H9 (cell line): ENCODE measurements at regions not wholly inside any gene's neighbourhood (a gene's known extent, or its start where the extent isn't known, plus 50 kb on each side); places are given as distances from the start of the nearest gene placed in this dataset.
"Not testable (repeated sequence)": the region's sequence is repeated elsewhere in the genome, so short reads cannot be mapped to it uniquely, and the experiment has no call there.

ENCODE experiments used
- DNase-seq: peaks from one replicate; pipeline ENCODE4 v3.0.0-alpha.2; 2017
- H2AFZ ChIP-seq: one replicate; pipeline ENCODE4 v1.6.1; 2013; ENCODE audit warnings: mild to moderate bottlenecking, low read length, control low read depth, moderate library complexity
- H2AK5ac ChIP-seq: 2 replicates; pipeline ENCODE4 v1.6.1; 2013; ENCODE audit warnings: low read length, control low read depth, mixed read lengths; ENCODE audit not compliant: insufficient read length
- H2BK120ac ChIP-seq: one replicate; pipeline ENCODE4 v1.6.1; 2013; ENCODE audit warnings: low read depth, mild to moderate bottlenecking, low read length, control low read depth, inconsistent platforms; ENCODE audit not compliant: poor library complexity, severe bottlenecking
- H2BK12ac ChIP-seq: 2 replicates; pipeline ENCODE4 v1.6.1; 2013; ENCODE audit warnings: low read length, control low read depth, mixed read lengths, low read depth; ENCODE audit not compliant: insufficient read length
- H2BK15ac ChIP-seq: 2 replicates; pipeline ENCODE4 v1.6.1; 2013; ENCODE audit warnings: low read depth, low read length, control low read depth
- H2BK20ac ChIP-seq: one replicate; pipeline ENCODE4 v1.6.1; 2013; ENCODE audit warnings: low read depth, mild to moderate bottlenecking, low read length, control low read depth, inconsistent platforms; ENCODE audit not compliant: poor library complexity, severe bottlenecking
- H2BK5ac ChIP-seq: 2 replicates; pipeline ENCODE4 v1.6.1; 2013; ENCODE audit warnings: low read length, control low read depth, mixed read lengths; ENCODE audit not compliant: insufficient read length
- H3K14ac ChIP-seq: 2 replicates; pipeline ENCODE4 v1.6.1; 2013; ENCODE audit warnings: low read length, control low read depth; ENCODE audit not compliant: insufficient read depth
- H3K18ac ChIP-seq: 2 replicates; pipeline ENCODE4 v1.6.1; 2013; ENCODE audit warnings: low read depth, mild to moderate bottlenecking, mixed read lengths, low read length, control low read depth; ENCODE audit not compliant: insufficient read length
- H3K23ac ChIP-seq: 2 replicates; pipeline ENCODE4 v1.6.1; 2013; ENCODE audit warnings: low read length, control low read depth, mixed read lengths, low read depth; ENCODE audit not compliant: insufficient read length
- H3K23me2 ChIP-seq: 2 replicates; pipeline ENCODE4 v1.6.1; 2013; ENCODE audit warnings: low read depth, mild to moderate bottlenecking, mixed read lengths, low read length, control low read depth; ENCODE audit not compliant: insufficient read length, poor library complexity, severe bottlenecking
- H3K27ac ChIP-seq: 2 replicates; pipeline ENCODE4 v1.5.1; 2013; ENCODE audit warnings: low read length, control low read depth, mixed read lengths, low read depth; ENCODE audit not compliant: insufficient read length
- H3K27me3 ChIP-seq: 2 replicates; pipeline ENCODE4 v1.6.1; 2013; ENCODE audit warnings: low read length, control low read depth, inconsistent platforms; ENCODE audit not compliant: insufficient read depth
- H3K4ac ChIP-seq: 2 replicates; pipeline ENCODE4 v1.6.1; 2013; ENCODE audit warnings: low read depth, mild to moderate bottlenecking, control low read depth, inconsistent platforms, low read length, moderate library complexity
- H3K4me1 ChIP-seq: 2 replicates; pipeline ENCODE4 v1.6.1; 2013; ENCODE audit warnings: low read length, control low read depth, inconsistent platforms; ENCODE audit not compliant: insufficient read depth
- H3K4me2 ChIP-seq: 2 replicates; pipeline ENCODE4 v1.6.1; 2013; ENCODE audit warnings: low read length, control low read depth, mixed read lengths; ENCODE audit not compliant: insufficient read length, insufficient read depth
- H3K56ac ChIP-seq: 2 replicates; pipeline ENCODE4 v1.6.1; 2013; ENCODE audit warnings: low read depth, mild to moderate bottlenecking, mixed read lengths, low read length, control low read depth; ENCODE audit not compliant: insufficient read length
- H3K79me1 ChIP-seq: 2 replicates; pipeline ENCODE4 v1.6.1; 2013; ENCODE audit warnings: low read depth, mild to moderate bottlenecking, moderate library complexity, low read length, control low read depth, inconsistent platforms; ENCODE audit not compliant: insufficient read depth, poor library complexity, severe bottlenecking
- H3K79me2 ChIP-seq: 2 replicates; pipeline ENCODE4 v1.6.1; 2013; ENCODE audit warnings: low read length, control low read depth, inconsistent platforms; ENCODE audit not compliant: insufficient read depth
- H3K9ac ChIP-seq: 2 replicates; pipeline ENCODE4 v1.6.1; 2013; ENCODE audit warnings: low read length, control low read depth, mixed read lengths; ENCODE audit not compliant: insufficient read length; ENCODE audit errors: extremely low read depth
- H3K9me3 ChIP-seq: one replicate; pipeline ENCODE4 v1.6.1; 2013; ENCODE audit warnings: low read depth, low read length, inconsistent platforms; ENCODE audit not compliant: control insufficient read depth
- H3T11ph ChIP-seq: one replicate; pipeline ENCODE4 v1.6.1; 2013; ENCODE audit warnings: mild to moderate bottlenecking, low read length, control low read depth, inconsistent platforms
- H4K20me1 ChIP-seq: one replicate; pipeline ENCODE4 v1.6.1; 2013; ENCODE audit not compliant: control insufficient read depth, insufficient read length, insufficient read depth
- H4K5ac ChIP-seq: 2 replicates; pipeline ENCODE4 v1.6.1; 2013; ENCODE audit warnings: low read depth, mild to moderate bottlenecking, mixed read lengths, low read length, control low read depth; ENCODE audit not compliant: insufficient read length
- H4K8ac ChIP-seq: replicated peaks from 2 replicates; pipeline ENCODE4 v1.6.1; 2013; ENCODE audit warnings: low read length, control low read depth, mixed read lengths, low read depth; ENCODE audit not compliant: insufficient read length
- H4K91ac ChIP-seq: 2 replicates; pipeline ENCODE4 v1.6.1; 2013; ENCODE audit warnings: low read depth, mild to moderate bottlenecking, moderate library complexity, mixed read lengths, low read length, control low read depth; ENCODE audit not compliant: insufficient read length
- H3K27ac Mint-ChIP-seq, 3 experiments: 2 replicates in 2 of 3; 3 replicates in 1 of 3; pipeline ENCODE4 v1.8.0; 2020 to 2021; ENCODE audit warnings: mixed read lengths in 3 of 3, mild to moderate bottlenecking in 1 of 3, moderate library complexity in 1 of 3
- H3K27me3 Mint-ChIP-seq: 2 replicates; pipeline ENCODE4 v1.8.0; 2021; ENCODE audit warnings: low read depth, mild to moderate bottlenecking, moderate library complexity, mixed read lengths
- H3K36me3 Mint-ChIP-seq, 3 experiments: 2 replicates in 2 of 3; 3 replicates in 1 of 3; pipeline ENCODE4 v1.8.0; 2020 to 2021; ENCODE audit warnings: low read depth in 3 of 3, mixed read lengths in 3 of 3; ENCODE audit not compliant: insufficient read depth in 1 of 3
- H3K4me1 Mint-ChIP-seq, 2 experiments: 2 replicates each; pipeline ENCODE4 v1.8.0; 2020; ENCODE audit warnings: mixed read lengths in 2 of 2
- H3K4me3 Mint-ChIP-seq, 2 experiments: 2 replicates in 1 of 2; 3 replicates in 1 of 2; pipeline ENCODE4 v1.8.0; 2020 to 2021; ENCODE audit warnings: mild to moderate bottlenecking in 2 of 2, mixed read lengths in 2 of 2, moderate library complexity in 1 of 2
- H3K9me3 Mint-ChIP-seq, 2 experiments: 2 replicates in 1 of 2; 3 replicates in 1 of 2; pipeline ENCODE4 v1.8.0; 2020; ENCODE audit warnings: mild to moderate bottlenecking in 2 of 2, mixed read lengths in 2 of 2, moderate library complexity in 1 of 2
- CTCF ChIP-seq: fragments of 200-600 bp; sonication (generic); conservative IDR thresholded peaks from 3 replicates; pipeline ENCODE4 v1.8.0; 2021; ENCODE audit warnings: antibody characterized with exemption, mild to moderate bottlenecking
- WGBS: extraction: QIAGEN DNeasy Blood & Tissue Kit; methylation state at CpG from one replicate; pipeline ENCODE4 v1.1.7; 2013; ENCODE audit warnings: missing lambda C conversion rate, low lambda C conversion rate, mixed read lengths; ENCODE audit not compliant: insufficient read length; ENCODE audit errors: extremely low coverage; 5-methylcytosine and 5-hydroxymethylcytosine counted together

- Histone ChIP-seq H3K9ac (no peak overlapping the region), H4K8ac (no peak overlapping the region), H3K9me3 (no peaks in the 10 kb centered on the region), H2BK5ac (no peak overlapping the region), H3K23ac (no peak overlapping the region), H2AK5ac (no peak overlapping the region), H3K27ac (no peak overlapping the region), H4K91ac (no peak overlapping the region), H2BK15ac (no peak overlapping the region), H2BK12ac (no peak overlapping the region), H3K79me2 (no peaks in the 10 kb centered on the region), H3K23me2 (no peaks in the 10 kb centered on the region), H2BK20ac (no peak overlapping the region), H3K18ac (no peak overlapping the region), H3T11ph (no peak overlapping the region), H3K27me3 (no peaks in the 10 kb centered on the region), H3K4me2 (no peak overlapping the region), H4K20me1 (no peaks in the 10 kb centered on the region), H2AFZ (no peak overlapping the region), H3K56ac (no peak overlapping the region), H3K79me1 (no peaks in the 10 kb centered on the region), H2BK120ac (no peak overlapping the region), H3K14ac (no peak overlapping the region), H3K4ac (no peak overlapping the region), H4K5ac (no peak overlapping the region), H3K4me1 (no peaks in the 10 kb centered on the region)
- Mint-ChIP-seq H3K36me3 (peaks cover 2 to 8% (median 4%) of the 10 kb centered on the region in 3 experiments), H3K4me1 (peaks cover 0 to 5% of the 10 kb centered on the region in 2 experiments; a peak in 1 of 4 replicates), H3K9me3 (peaks cover 14 to 23% of the 10 kb centered on the region in 2 experiments), H3K27me3 (peaks cover 5% of the 10 kb centered on the region), H3K4me3 (no peak overlapping the region), H3K27ac (no peak overlapping the region)
- no peak for DNase-seq
- no peak for TF ChIP-seq CTCF
Measured at GRCh38 chr1:29607236-29607635, 370.9 kb downstream of the PTPRU start.

GRCh38 chr1:29604796-29605195 lies 368.5 kb downstream of the PTPRU start:
- Mint-ChIP-seq H3K36me3 (peaks cover 2 to 11% (median 4%) of the 10 kb centered on the region in 3 experiments), H3K9me3 (peaks cover 14 to 25% of the 10 kb centered on the region in 2 experiments)
- not testable (repeated sequence) for H3K18ac ChIP-seq, H3K4me1 Mint-ChIP-seq, H3K4ac ChIP-seq, H2AFZ ChIP-seq, H2BK120ac ChIP-seq, H3K27me3 ChIP-seq, H2AK5ac ChIP-seq, H3K27ac Mint-ChIP-seq, H3K27me3 Mint-ChIP-seq, H4K20me1 ChIP-seq, H3K9ac ChIP-seq, DNase-seq, H3K27ac ChIP-seq, H3K79me1 ChIP-seq, H4K91ac ChIP-seq, H2BK20ac ChIP-seq, H3K23me2 ChIP-seq, H3K14ac ChIP-seq, H3K4me1 ChIP-seq, H2BK12ac ChIP-seq, H3K4me3 Mint-ChIP-seq, H3T11ph ChIP-seq, H3K56ac ChIP-seq, H4K5ac ChIP-seq, H3K4me2 ChIP-seq, H3K79me2 ChIP-seq, H3K9me3 ChIP-seq, H3K23ac ChIP-seq, H2BK15ac ChIP-seq, H4K8ac ChIP-seq, H2BK5ac ChIP-seq
- no CpG with 5 or more reads among the region's 7 CpGs for WGBS
